Neural progenitor cell (in vitro differentiated cells): ENCODE measurements at regions not wholly inside any gene's neighbourhood (a gene's known extent, or its start where the extent isn't known, plus 50 kb on each side); places are given as distances from the start of the nearest gene placed in this dataset. TPM values are rescaled to one million over a fixed set of nuclear protein-coding genes. Genes with fewer than 3 reads are reported as not detected.

Source experiments
- DNase-seq: peaks from one replicate; pipeline ENCODE4 v3.0.0-alpha.2; 2016; ENCODE audit warnings: low spot score
- H2AFZ ChIP-seq: fragments of 200-600 bp; sonication (generic); replicated peaks from 2 replicates; pipeline ENCODE4 v1.6.1; 2016; ENCODE audit warnings: antibody characterized with exemption
- H3F3A ChIP-seq: fragments of 200-600 bp; sonication (generic); 2 replicates; pipeline ENCODE4 v1.6.1; 2016; ENCODE audit warnings: antibody characterized with exemption, low read depth
- H3K27ac ChIP-seq: fragments of 200-600 bp; sonication (generic); 2 replicates; pipeline ENCODE4 v1.5.1; 2016; ENCODE audit warnings: mild to moderate bottlenecking
- H3K27me3 ChIP-seq: fragments of 200-600 bp; sonication (generic); 2 replicates; pipeline ENCODE4 v1.6.1; 2016; ENCODE audit warnings: mild to moderate bottlenecking, moderate library complexity
- H3K36me3 ChIP-seq: fragments of 200-600 bp; sonication (generic); 2 replicates; pipeline ENCODE4 v1.5.1; 2016
- H3K4me1 ChIP-seq: fragments of 200-600 bp; sonication (generic); 2 replicates; pipeline ENCODE4 v1.6.1; 2016; ENCODE audit warnings: mixed run types
- H3K4me2 ChIP-seq: fragments of 200-600 bp; sonication (generic); 2 replicates; pipeline ENCODE4 v1.6.1; 2016
- H3K4me3 ChIP-seq: fragments of 200-600 bp; sonication (generic); 2 replicates; pipeline ENCODE4 v1.5.1; 2016
- H3K79me2 ChIP-seq: fragments of 200-600 bp; sonication (generic); 2 replicates; pipeline ENCODE4 v1.6.1; 2016; ENCODE audit warnings: low read depth
- H3K9ac ChIP-seq: fragments of 200-600 bp; sonication (generic); 2 replicates; pipeline ENCODE4 v1.6.1; 2016
- H3K9me3 ChIP-seq: fragments of 200-600 bp; sonication (generic); 2 replicates; pipeline ENCODE4 v1.5.1; 2016; ENCODE audit warnings: low read depth
- H4K20me1 ChIP-seq: fragments of 200-600 bp; sonication (generic); 2 replicates; pipeline ENCODE4 v1.6.1; 2016; ENCODE audit warnings: low read depth
- H3K27ac Mint-ChIP-seq: 3 replicates; pipeline ENCODE4 v1.8.0; 2021; ENCODE audit warnings: mixed read lengths
- H3K27me3 Mint-ChIP-seq: 2 replicates; pipeline ENCODE4 v1.8.0; 2022; ENCODE audit warnings: low read depth, mild to moderate bottlenecking, inconsistent platforms, moderate library complexity, mixed read lengths; ENCODE audit not compliant: insufficient read depth
- H3K36me3 Mint-ChIP-seq: 3 replicates; pipeline ENCODE4 v1.8.0; 2021; ENCODE audit warnings: mixed read lengths
- H3K4me1 Mint-ChIP-seq: 3 replicates; pipeline ENCODE4 v1.8.0; 2021; ENCODE audit warnings: mixed read lengths
- H3K4me3 Mint-ChIP-seq: 3 replicates; pipeline ENCODE4 v1.8.0; 2021; ENCODE audit warnings: mild to moderate bottlenecking, moderate library complexity, mixed read lengths
- H3K9me3 Mint-ChIP-seq: 3 replicates; pipeline ENCODE4 v1.8.0; 2020; ENCODE audit warnings: mixed read lengths
- CTCF ChIP-seq: fragments of 200-600 bp; sonication (generic); IDR thresholded peaks from 2 replicates; pipeline ENCODE4 v1.5.1; 2017; ENCODE audit warnings: antibody characterized with exemption, mild to moderate bottlenecking
- EZH2 ChIP-seq: fragments of 200-600 bp; sonication (generic); IDR thresholded peaks from 2 replicates; pipeline ENCODE4 v1.6.1; 2017; ENCODE audit warnings: antibody characterized with exemption, mild to moderate bottlenecking, moderate library complexity
- EZH2phosphoT487 ChIP-seq: fragments of 200-600 bp; sonication (generic); IDR thresholded peaks from 2 replicates; pipeline ENCODE4 v1.6.1; 2017; ENCODE audit warnings: antibody characterized with exemption
- small RNA-seq: library from RNA; depleted of rRNA; stranded (forward); fragments of <200 nt; gene quantifications from one replicate; pipeline ENCODE3, GENCODE V24; 2015

DNA sequence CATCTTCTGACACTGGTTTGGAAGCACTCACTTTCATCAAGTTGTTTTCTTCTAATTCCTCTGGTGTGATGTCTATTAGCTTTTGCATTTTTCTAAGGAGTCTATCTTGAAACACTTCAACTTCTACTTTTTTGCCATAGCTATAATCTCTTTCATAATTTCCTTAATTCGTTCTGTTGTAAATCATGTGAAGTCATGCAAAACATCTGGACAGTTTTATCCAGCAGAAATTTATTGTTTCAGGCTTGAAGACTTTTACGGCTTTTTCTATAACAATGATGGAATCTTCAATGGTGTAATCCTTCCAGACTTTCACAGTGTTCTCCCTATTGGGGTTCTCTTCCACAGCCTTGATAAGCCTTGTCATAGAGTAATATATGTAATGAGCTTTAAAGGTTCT, 74.9 kb upstream of the PABPC4L start:
- Histone ChIP-seq H3K36me3 (no peaks in the 10 kb centered on the region), H2AFZ (peak overlapping the region; percentile 8), H3K9ac (no peak overlapping the region), H3K27ac (no peak overlapping the region), H3K4me2 (no peak overlapping the region), H3F3A (no peaks in the 10 kb centered on the region), H3K9me3 (no peaks in the 10 kb centered on the region), H3K4me1 (peaks cover 6% of the 10 kb centered on the region), H3K79me2 (no peaks in the 10 kb centered on the region), H3K27me3 (no peaks in the 10 kb centered on the region), H4K20me1 (no peaks in the 10 kb centered on the region), H3K4me3 (no peak overlapping the region)
- no peak overlapping the region for H3K27ac Mint-ChIP-seq
- no peak for DNase-seq
- no peak for TF ChIP-seq CTCF
- TF ChIP-seq EZH2phosphoT487: no peak
- TF ChIP-seq EZH2: no peak
- H3K27me3 Mint-ChIP-seq: no peaks in the 10 kb centered on the region
- no peak overlapping the region for H3K4me3 Mint-ChIP-seq
- H3K9me3 Mint-ChIP-seq: peaks cover 3% of the 10 kb centered on the region
- no peaks in the 10 kb centered on the region for H3K36me3 Mint-ChIP-seq
- H3K4me1 Mint-ChIP-seq: no peaks in the 10 kb centered on the region

GRCh38 chr4:134260126-134260525, 58.5 kb upstream of the PABPC4L start:
- Mint-ChIP-seq H3K4me3 (no peak overlapping the region), H3K36me3 (no peaks in the 10 kb centered on the region), H3K9me3 (peaks cover 10% of the 10 kb centered on the region), H3K27me3 (no peaks in the 10 kb centered on the region), H3K27ac (no peak overlapping the region), H3K4me1 (peaks cover 2% of the 10 kb centered on the region)
- H3K36me3 ChIP-seq: no peaks in the 10 kb centered on the region
- H3K27me3 ChIP-seq: no peaks in the 10 kb centered on the region
- no peaks in the 10 kb centered on the region for H4K20me1 ChIP-seq
- no peaks in the 10 kb centered on the region for H3K79me2 ChIP-seq
- no peak for TF ChIP-seq EZH2phosphoT487
- no peak for TF ChIP-seq CTCF
- no peak for TF ChIP-seq EZH2
- H2AFZ ChIP-seq: no peak overlapping the region
- no peak overlapping the region for H3K9ac ChIP-seq
- no peaks in the 10 kb centered on the region for H3K9me3 ChIP-seq
- no peaks in the 10 kb centered on the region for H3F3A ChIP-seq
- H3K4me1 ChIP-seq: no peaks in the 10 kb centered on the region
- no peak overlapping the region for H3K4me3 ChIP-seq
- no peak for DNase-seq
- H3K4me2 ChIP-seq: no peak overlapping the region
- no peak overlapping the region for H3K27ac ChIP-seq

Small RNA genes lying in the stretch of these regions (small RNA-seq; reads per million reads assigned to genes)
- gene AC104619.4 (not detected), gene RF00026 (not detected)
